Smooth muscle cell (in vitro differentiated cells): ENCODE measurements at regions not wholly inside any gene's neighbourhood (a gene's known extent, or its start where the extent isn't known, plus 50 kb on each side); places are given as distances from the start of the nearest gene placed in this dataset.

Experiments used
- DNase-seq: peaks from one replicate; lab custom pipeline; 2025; ENCODE audit not compliant: unreplicated experiment; lab: John Stamatoyannopoulos, UW
- H2AFZ ChIP-seq: fragments of 200-600 bp; sonication (generic); 2 replicates; pipeline ENCODE4 v1.6.0; 2016; ENCODE audit warnings: antibody characterized with exemption, low read depth, mild to moderate bottlenecking
- H3F3A ChIP-seq: fragments of 200-600 bp; sonication (generic); 2 replicates; pipeline ENCODE4 v1.6.0; 2017; ENCODE audit warnings: antibody characterized with exemption, low read depth
- H3K27ac ChIP-seq: fragments of 200-600 bp; sonication (generic); 2 replicates; pipeline ENCODE4 v1.5.1; 2016; ENCODE audit warnings: low read depth, mild to moderate bottlenecking
- H3K27me3 ChIP-seq: fragments of 200-600 bp; sonication (generic); 2 replicates; pipeline ENCODE4 v1.6.1; 2016; ENCODE audit warnings: low read depth, mild to moderate bottlenecking
- H3K36me3 ChIP-seq: fragments of 200-600 bp; sonication (generic); 2 replicates; pipeline ENCODE4 v1.5.1; 2016; ENCODE audit warnings: low read depth
- H3K4me1 ChIP-seq: fragments of 200-600 bp; sonication (generic); 2 replicates; pipeline ENCODE4 v1.5.1; 2016; ENCODE audit warnings: low read depth
- H3K4me2 ChIP-seq: fragments of 200-600 bp; sonication (generic); 2 replicates; pipeline ENCODE4 v1.6.0; 2016; ENCODE audit warnings: mild to moderate bottlenecking
- H3K4me3 ChIP-seq: fragments of 200-600 bp; sonication (generic); 2 replicates; pipeline ENCODE4 v1.5.1; 2016; ENCODE audit warnings: mild to moderate bottlenecking
- H3K79me2 ChIP-seq: fragments of 200-600 bp; sonication (generic); 2 replicates; pipeline ENCODE4 v1.6.0; 2016; ENCODE audit warnings: low read depth, mild to moderate bottlenecking
- H3K9ac ChIP-seq: fragments of 200-600 bp; sonication (generic); 2 replicates; pipeline ENCODE4 v1.6.0; 2016; ENCODE audit warnings: low read depth
- H3K9me3 ChIP-seq: fragments of 200-600 bp; sonication (generic); replicated peaks from 2 replicates; pipeline ENCODE4 v1.5.1; 2016; ENCODE audit warnings: low read depth
- H4K20me1 ChIP-seq: fragments of 200-600 bp; sonication (generic); 2 replicates; pipeline ENCODE4 v1.6.0; 2016; ENCODE audit warnings: low read depth
- WGBS: methylation state at CpG from one replicate; pipeline ENCODE4 v1.1.7; 2016; ENCODE audit warnings: low lambda C conversion rate; 5-methylcytosine and 5-hydroxymethylcytosine counted together
- TF ChIP-seq, protein P1 (sequence below): fragments of 200-600 bp; sonication (generic); IDR thresholded peaks from 2 replicates; pipeline ENCODE4 v1.5.1; 2017; ENCODE audit warnings: borderline replicate concordance, mild to moderate bottlenecking, antibody characterized with exemption; ENCODE audit not compliant: insufficient read depth, poor library complexity, severe bottlenecking

DNA sequence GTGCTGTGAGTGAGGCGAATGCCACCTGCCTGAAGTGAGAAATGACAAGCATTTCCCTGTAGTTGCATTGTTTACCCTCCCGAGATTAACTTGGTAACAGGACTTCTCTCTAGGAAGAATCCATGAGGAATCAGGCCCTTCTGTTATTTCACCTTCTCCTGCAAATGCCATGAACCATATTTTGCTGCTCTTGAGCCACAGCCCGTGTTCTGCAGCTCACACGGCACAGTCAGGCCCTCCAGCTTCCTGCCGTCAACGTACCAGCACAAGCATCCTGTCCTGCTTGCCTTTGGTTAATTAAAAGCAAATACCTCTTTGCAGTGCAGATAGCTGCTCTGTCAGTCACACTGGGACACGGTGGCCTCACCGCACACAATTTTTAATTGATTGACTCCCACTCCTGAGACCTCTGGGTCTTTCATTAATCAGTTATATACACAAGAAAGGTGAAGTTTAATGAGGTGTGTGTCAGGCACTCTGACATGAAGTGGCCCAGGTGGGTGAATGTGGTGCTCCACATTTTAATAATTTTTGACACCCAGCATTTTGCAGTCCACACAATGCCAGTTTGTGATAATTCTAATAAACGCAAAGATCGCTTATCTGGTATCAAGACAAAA, 95.3 kb upstream of the ASB18 start:
- Histone ChIP-seq H3K27me3 (no peaks in the 10 kb centered on the region), H3K9me3 (no peaks in the 10 kb centered on the region), H3K4me1 (no peaks in the 10 kb centered on the region), H4K20me1 (no peaks in the 10 kb centered on the region), H3K9ac (no peak overlapping the region), H2AFZ (no peak overlapping the region), H3K4me3 (no peak overlapping the region), H3K4me2 (no peak overlapping the region), H3K36me3 (no peaks in the 10 kb centered on the region), H3K27ac (no peak overlapping the region), H3K79me2 (no peaks in the 10 kb centered on the region), H3F3A (no peaks in the 10 kb centered on the region)
- DNase-seq, result no peak
- 71% methylated on average over 10 of the region's 10 CpGs for WGBS
- TF ChIP-seq, protein P1, sequence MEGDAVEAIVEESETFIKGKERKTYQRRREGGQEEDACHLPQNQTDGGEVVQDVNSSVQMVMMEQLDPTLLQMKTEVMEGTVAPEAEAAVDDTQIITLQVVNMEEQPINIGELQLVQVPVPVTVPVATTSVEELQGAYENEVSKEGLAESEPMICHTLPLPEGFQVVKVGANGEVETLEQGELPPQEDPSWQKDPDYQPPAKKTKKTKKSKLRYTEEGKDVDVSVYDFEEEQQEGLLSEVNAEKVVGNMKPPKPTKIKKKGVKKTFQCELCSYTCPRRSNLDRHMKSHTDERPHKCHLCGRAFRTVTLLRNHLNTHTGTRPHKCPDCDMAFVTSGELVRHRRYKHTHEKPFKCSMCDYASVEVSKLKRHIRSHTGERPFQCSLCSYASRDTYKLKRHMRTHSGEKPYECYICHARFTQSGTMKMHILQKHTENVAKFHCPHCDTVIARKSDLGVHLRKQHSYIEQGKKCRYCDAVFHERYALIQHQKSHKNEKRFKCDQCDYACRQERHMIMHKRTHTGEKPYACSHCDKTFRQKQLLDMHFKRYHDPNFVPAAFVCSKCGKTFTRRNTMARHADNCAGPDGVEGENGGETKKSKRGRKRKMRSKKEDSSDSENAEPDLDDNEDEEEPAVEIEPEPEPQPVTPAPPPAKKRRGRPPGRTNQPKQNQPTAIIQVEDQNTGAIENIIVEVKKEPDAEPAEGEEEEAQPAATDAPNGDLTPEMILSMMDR, result no peak

DNA sequence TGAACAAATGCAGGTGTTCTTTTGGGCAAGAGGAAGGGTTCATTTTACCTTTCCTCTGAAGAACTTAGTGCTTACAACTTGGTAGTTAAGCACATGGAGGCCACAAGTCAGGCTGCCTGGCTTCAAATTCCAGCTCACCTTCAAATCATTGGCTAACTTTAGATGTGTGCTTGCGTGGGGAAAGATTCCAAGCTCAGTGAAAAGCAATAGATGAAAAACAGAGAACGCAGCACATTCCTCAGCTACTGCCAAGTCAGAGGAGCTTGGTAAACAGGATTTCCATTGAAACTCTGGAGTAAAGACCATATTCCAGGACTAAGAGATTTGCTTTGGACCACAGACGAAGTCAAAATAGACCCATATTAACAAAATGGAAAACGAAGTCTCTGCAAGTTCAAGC, 96.3 kb upstream of the ASB18 start:
- H3K4me1 ChIP-seq, result no peaks in the 10 kb centered on the region
- H3F3A ChIP-seq, result no peaks in the 10 kb centered on the region
- no peaks in the 10 kb centered on the region for H3K79me2 ChIP-seq
- WGBS, result 68% methylated on average over 4 of the region's 4 CpGs
- no peaks in the 10 kb centered on the region for H3K9me3 ChIP-seq
- no peak overlapping the region for H3K27ac ChIP-seq
- no peak overlapping the region for H3K4me2 ChIP-seq
- H3K4me3 ChIP-seq, result no peak overlapping the region
- no peaks in the 10 kb centered on the region for H3K36me3 ChIP-seq
- TF ChIP-seq, protein P1, result no peak
- H2AFZ ChIP-seq, result no peak overlapping the region
- no peaks in the 10 kb centered on the region for H3K27me3 ChIP-seq
- H3K9ac ChIP-seq, result no peak overlapping the region
- H4K20me1 ChIP-seq, result no peaks in the 10 kb centered on the region
- no peak for DNase-seq

DNA sequence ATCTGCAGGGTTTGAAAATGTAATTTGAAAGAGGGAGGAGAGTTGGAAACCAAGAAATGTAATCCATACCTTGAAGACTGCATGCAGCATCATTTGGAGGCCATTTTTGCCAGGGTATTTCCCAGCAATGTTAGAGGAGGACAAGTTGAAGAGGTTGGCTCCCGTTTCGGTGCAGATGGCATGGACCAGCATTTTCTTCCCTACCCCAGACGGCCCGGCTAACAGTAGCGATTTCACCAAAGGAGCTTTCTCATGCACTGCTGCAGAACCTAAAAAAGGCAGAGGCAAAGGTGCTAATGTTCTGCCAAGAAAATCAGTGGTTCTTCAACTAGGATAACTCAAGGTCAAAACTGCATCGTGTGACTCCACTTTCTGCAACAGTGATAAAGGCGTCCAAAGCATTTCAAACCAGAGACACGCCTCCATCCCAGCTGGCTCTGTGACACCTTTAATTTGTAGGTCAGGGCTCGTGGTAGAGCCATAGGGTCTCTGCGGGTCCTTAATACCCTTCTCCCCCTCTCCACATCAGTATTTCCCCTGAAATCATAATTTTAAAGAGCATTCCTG, 99.6 kb upstream of the ASB18 start:
- Histone ChIP-seq H3K27ac (no peak overlapping the region), H4K20me1 (no peaks in the 10 kb centered on the region), H2AFZ (no peak overlapping the region), H3K79me2 (no peaks in the 10 kb centered on the region), H3K9me3 (no peaks in the 10 kb centered on the region), H3K9ac (no peak overlapping the region), H3F3A (no peaks in the 10 kb centered on the region), H3K4me1 (no peaks in the 10 kb centered on the region), H3K4me3 (no peak overlapping the region), H3K36me3 (no peaks in the 10 kb centered on the region), H3K27me3 (no peaks in the 10 kb centered on the region), H3K4me2 (no peak overlapping the region)
- DNase-seq, result no peak
- 89% methylated on average over 10 of the region's 10 CpGs for WGBS
- TF ChIP-seq, protein P1, result no peak
